Mesothelial cell of epicardium (in vitro differentiated cells): ENCODE measurements at regions not wholly inside any gene's neighbourhood (a gene's known extent, or its start where the extent isn't known, plus 50 kb on each side); places are given as distances from the start of the nearest gene placed in this dataset.

ENCODE experiments used
- DNase-seq, 2 experiments: peaks; one replicate each; pipeline ENCODE4 v3.0.0; 2021; ENCODE audit warnings: low spot score in 2 of 2; ENCODE audit not compliant: unreplicated experiment in 2 of 2
- H3K27ac Mint-ChIP-seq: 2 replicates; pipeline ENCODE4 v1.8.0; 2021; ENCODE audit warnings: mixed read lengths
- H3K27me3 Mint-ChIP-seq: 2 replicates; pipeline ENCODE4 v1.8.0; 2021; ENCODE audit warnings: low read depth, mixed read lengths
- H3K36me3 Mint-ChIP-seq: 2 replicates; pipeline ENCODE4 v1.8.0; 2021; ENCODE audit warnings: mixed read lengths
- H3K4me1 Mint-ChIP-seq: 2 replicates; pipeline ENCODE4 v1.8.0; 2021; ENCODE audit warnings: mixed read lengths
- H3K4me3 Mint-ChIP-seq: 2 replicates; pipeline ENCODE4 v1.8.0; 2021; ENCODE audit warnings: mild to moderate bottlenecking, moderate library complexity, mixed read lengths
- H3K9me3 Mint-ChIP-seq: 2 replicates; pipeline ENCODE4 v1.8.0; 2021; ENCODE audit warnings: mixed read lengths
- TF ChIP-seq, protein P1 (sequence below): fragments of 200-600 bp; sonication (generic); IDR thresholded peaks from one replicate; pipeline ENCODE4 v1.5.0; 2021; ENCODE audit warnings: antibody characterized with exemption; ENCODE audit not compliant: unreplicated experiment

DNA sequence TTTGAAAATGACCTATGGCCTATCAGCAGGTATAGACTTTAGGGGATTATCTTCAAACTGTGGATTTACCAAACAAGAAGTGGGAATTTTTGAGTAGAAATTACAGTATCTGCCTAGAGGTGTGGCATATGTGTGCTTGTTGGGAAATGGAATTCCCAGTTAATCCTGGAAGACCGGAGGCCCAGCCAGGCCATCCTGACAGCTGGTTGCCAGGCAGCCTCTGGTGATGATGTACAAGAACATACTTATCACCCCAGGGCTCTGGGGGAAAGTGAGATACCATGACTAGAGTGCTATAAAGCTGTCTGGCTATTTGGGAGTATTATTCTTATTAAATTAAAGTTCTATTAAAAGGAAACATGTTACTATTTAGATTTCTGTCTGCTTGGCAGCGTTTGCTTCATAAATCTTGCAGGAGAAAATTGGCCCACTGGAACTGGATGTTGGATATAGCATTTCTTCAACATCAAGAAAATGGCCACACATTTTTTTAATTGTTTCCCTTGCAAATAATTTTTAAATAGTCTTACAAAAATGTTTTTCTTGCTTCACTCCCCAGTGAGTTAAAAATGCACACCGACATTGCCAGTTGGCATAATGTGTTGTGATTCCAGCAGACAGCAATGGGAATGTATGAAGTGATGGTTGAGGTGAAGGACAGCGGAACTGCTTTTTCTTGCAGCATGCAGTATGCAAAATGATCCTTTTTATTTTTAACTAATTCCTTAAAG lies 187.8 kb downstream of the MYLK4 start:
- Mint-ChIP-seq H3K36me3 (no peaks in the 10 kb centered on the region), H3K4me3 (no peak overlapping the region), H3K27me3 (no peaks in the 10 kb centered on the region), H3K9me3 (peaks cover 13% of the 10 kb centered on the region), H3K27ac (no peak overlapping the region), H3K4me1 (peaks cover 46% of the 10 kb centered on the region)
- TF ChIP-seq, protein P1, sequence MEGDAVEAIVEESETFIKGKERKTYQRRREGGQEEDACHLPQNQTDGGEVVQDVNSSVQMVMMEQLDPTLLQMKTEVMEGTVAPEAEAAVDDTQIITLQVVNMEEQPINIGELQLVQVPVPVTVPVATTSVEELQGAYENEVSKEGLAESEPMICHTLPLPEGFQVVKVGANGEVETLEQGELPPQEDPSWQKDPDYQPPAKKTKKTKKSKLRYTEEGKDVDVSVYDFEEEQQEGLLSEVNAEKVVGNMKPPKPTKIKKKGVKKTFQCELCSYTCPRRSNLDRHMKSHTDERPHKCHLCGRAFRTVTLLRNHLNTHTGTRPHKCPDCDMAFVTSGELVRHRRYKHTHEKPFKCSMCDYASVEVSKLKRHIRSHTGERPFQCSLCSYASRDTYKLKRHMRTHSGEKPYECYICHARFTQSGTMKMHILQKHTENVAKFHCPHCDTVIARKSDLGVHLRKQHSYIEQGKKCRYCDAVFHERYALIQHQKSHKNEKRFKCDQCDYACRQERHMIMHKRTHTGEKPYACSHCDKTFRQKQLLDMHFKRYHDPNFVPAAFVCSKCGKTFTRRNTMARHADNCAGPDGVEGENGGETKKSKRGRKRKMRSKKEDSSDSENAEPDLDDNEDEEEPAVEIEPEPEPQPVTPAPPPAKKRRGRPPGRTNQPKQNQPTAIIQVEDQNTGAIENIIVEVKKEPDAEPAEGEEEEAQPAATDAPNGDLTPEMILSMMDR = no peak
- DNase-seq = no peak

DNA sequence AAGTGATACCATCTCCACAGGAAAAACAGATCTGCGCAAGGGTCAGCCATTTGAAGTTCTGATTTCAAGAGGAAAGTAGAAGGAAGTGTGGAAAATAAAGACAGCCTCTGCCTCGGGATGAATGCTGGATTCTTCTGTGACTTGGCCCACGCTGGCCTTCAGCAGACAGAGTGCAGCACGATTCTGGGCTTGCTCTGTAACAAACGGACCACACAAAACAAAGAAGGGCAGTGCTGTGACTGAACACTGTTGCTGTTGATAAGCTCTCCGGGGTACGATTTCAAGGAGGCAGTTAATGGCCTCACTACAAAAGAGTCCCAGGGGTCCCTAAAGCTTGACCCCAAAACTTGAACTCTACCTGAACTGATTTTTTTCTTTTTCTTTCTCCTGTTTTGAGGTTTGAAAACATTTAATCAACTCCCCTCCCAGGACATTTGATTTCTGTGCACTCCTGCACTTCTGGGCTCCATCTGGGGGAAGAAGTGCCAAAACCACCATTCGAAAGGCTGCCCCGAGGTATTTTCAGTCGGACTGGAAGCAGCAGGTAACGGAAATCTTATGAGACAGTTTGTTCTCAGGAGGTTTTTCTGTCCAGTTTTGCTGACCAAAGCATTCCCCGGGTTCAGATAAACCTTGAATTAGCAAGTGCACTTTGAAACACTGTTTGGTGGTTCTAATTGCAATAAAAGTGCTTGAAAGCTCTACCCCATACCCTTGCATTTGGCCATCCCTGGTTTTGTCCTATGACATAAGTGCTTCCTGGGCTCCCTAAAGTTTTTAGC lies 189.6 kb downstream of the MYLK4 start:
- TF ChIP-seq, protein P1 = no peak
- Mint-ChIP-seq H3K4me1 (peaks cover 46% of the 10 kb centered on the region), H3K36me3 (no peaks in the 10 kb centered on the region), H3K27ac (peak overlapping the region; percentile 49), H3K27me3 (no peaks in the 10 kb centered on the region), H3K9me3 (no peaks in the 10 kb centered on the region), H3K4me3 (no peak overlapping the region)
- no peak for DNase-seq

DNA sequence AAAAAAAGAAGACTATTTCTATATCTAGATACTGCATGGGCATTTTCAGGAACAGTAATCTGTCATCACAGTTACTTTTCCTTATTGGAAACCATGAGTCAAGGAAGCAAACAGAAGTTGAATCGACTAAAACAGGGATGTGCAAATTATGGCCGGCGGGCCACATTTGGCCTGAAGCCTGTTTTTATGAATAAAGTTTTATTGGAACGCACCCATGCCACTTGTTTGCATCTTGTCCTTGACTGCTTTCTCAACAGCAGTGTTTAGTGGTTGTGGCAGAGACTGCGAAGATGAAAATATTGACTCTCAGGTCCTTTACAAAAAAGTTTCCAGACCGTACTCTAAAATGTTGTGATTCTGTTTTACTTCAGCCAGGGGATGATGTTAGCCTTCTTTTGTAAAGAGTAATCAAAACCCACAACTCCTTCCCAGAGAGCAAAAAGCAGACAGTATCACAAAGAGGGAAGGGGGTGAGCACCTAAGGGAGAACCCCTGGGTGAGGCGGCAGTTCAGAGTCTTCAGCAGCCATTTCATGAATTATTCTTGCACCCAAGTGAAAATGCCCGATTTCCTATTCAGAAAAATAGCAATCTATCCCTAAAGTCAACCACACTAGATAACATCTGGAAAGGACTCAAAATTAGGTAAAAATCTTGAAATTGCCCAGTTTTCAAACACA lies 190.4 kb downstream of the MYLK4 start:
- no peak for DNase-seq
- peaks cover 47% of the 10 kb centered on the region for H3K4me1 Mint-ChIP-seq
- TF ChIP-seq, protein P1 = no peak
- H3K9me3 Mint-ChIP-seq = no peaks in the 10 kb centered on the region
- H3K4me3 Mint-ChIP-seq = no peak overlapping the region
- no peaks in the 10 kb centered on the region for H3K27me3 Mint-ChIP-seq
- no peaks in the 10 kb centered on the region for H3K36me3 Mint-ChIP-seq
- peak overlapping the region; percentile 49 for H3K27ac Mint-ChIP-seq

DNA sequence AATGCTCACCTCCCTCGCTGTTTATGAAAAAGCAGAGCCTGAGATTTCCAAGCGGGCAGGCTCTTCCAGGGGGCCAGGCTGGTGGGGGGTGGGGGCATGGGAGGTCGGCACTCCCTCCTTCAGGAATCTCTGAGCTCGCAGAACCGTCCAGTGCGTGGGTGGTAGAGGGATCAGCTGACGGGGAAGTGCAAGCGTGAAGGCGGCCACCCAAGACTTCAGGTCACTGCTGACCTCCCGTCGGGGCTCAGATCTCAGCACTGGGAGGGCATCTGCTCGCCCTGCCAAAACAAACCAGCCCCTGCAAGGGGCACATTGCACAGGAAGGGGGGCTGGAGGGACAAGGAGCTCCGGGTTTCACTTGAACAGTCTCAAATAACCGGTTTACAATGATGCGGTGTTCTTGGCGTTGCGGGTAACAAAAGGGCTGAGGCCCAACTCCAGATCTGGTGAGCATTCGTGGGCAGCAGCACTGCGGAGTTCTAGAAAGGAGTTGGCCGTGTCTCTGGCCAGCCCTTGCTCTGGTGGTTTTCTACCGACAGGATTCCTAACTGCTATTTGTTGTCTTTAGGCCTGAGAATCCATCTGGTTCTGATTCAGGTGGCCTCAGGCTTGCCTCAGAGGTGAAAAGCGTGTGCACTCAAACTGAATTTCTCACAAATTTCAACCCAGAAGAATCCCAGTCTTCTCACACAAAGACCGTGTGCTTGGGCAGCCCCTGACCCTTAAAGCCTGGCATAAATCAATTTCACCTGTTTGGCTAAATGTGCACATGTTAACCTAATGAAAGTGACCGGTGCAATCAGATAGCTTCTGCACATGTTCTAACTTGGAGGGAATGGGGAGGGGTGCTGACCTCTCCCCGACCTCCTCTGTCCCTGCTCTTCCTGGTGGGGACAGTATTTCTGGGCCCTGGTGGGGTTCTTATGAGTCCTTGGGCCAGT lies 191.6 kb downstream of the MYLK4 start:
- TF ChIP-seq, protein P1 = no peak
- Mint-ChIP-seq H3K27me3 (no peaks in the 10 kb centered on the region), H3K9me3 (no peaks in the 10 kb centered on the region), H3K4me3 (no peak overlapping the region), H3K36me3 (no peaks in the 10 kb centered on the region), H3K4me1 (peaks cover 54% of the 10 kb centered on the region), H3K27ac (no peak overlapping the region)
- DNase-seq = no peak

GRCh38 chr6:2558098-2558680 lies 192.5 kb downstream of the MYLK4 start:
- no peaks in the 10 kb centered on the region for H3K9me3 Mint-ChIP-seq
- no peak overlapping the region for H3K4me3 Mint-ChIP-seq
- no peak overlapping the region for H3K27ac Mint-ChIP-seq
- H3K36me3 Mint-ChIP-seq = no peaks in the 10 kb centered on the region
- no peaks in the 10 kb centered on the region for H3K27me3 Mint-ChIP-seq
- TF ChIP-seq, protein P1 = no peak
- H3K4me1 Mint-ChIP-seq = peaks cover 44% of the 10 kb centered on the region
- no peak for DNase-seq
